ENCODE measurements at regions not wholly inside any gene's neighbourhood (a gene's known extent, or its start where the extent isn't known, plus 50 kb on each side); places are given as distances from the start of the nearest gene placed in this dataset.
A peak's percentile ranks its signal among the peaks of the same experiment; 100 is the strongest.

GRCh38 chr12:124478416-124478815, 89.0 kb downstream of the NCOR2 start:
- POLR2A ChIA-PET = interaction anchor here (0.9 to 1.5 kb wide), 2 partner anchors 12 to 24 kb away, joined by 3 read pairs; no protein-coding TSS in a partner anchor
- Histone ChIP-seq H3K4me2 (ENCODE audit: control insufficient read depth, insufficient read depth) (peak overlapping the region; percentile 34), H3K4me3 (no peak overlapping the region), H3K9ac (ENCODE audit: control insufficient read depth, insufficient read depth, low read length) (no peak overlapping the region), H3K4me1 (ENCODE audit: control insufficient read depth, insufficient read depth, low read length) (peaks cover 54% of the 10 kb centered on the region), H3K27ac (ENCODE audit: control insufficient read depth, insufficient read depth) (peak overlapping the region; percentile 71), H3K27me3 (replicated peaks in 1 of 2; ENCODE audit: control insufficient read depth in 2 of 2, insufficient read depth in 2 of 2, low read length in 1 of 2) (no peaks in the 10 kb centered on the region), H3K9me3 (replicated peaks; ENCODE audit: control insufficient read depth, insufficient read depth, low read length) (peaks cover 48% of the 10 kb centered on the region), H3K36me3 (ENCODE audit: control insufficient read depth in 2 of 2, insufficient read depth in 2 of 2, low read length in 1 of 2) (peaks cover 15 to 54% of the 10 kb centered on the region in 2 experiments), H3K79me2 (ENCODE audit: control insufficient read depth, insufficient read depth, low read length) (peaks cover 24% of the 10 kb centered on the region), H2AFZ (ENCODE audit: control insufficient read depth, low read depth, low read length) (no peak overlapping the region), H4K20me1 (ENCODE audit: control insufficient read depth, insufficient read depth) (no peaks in the 10 kb centered on the region)
- no peak for ATAC-seq
- in situ Hi-C loops (cut with MboI) (no loop called here), intact Hi-C loops (cut with micrococcal nuclease; ENCODE audit: unreplicated experiment) (no loop called here)
- no peak for DNase-seq (ENCODE audit: low read depth, low spot score)
- CTCF ChIA-PET = interaction anchor here (1.8 kb wide), 1 partner anchor 12 kb away, joined by 8 read pairs; no protein-coding TSS in a partner anchor
- RAD21 ChIA-PET (ENCODE audit: unreplicated experiment) = interaction anchor here (1.0 to 1.3 kb wide), 2 partner anchors 15 to 67 kb away, joined by 4 read pairs; no protein-coding TSS in a partner anchor
- WGBS (ENCODE audit: insufficient coverage, insufficient replicate concordance, low lambda C conversion rate, missing lambda C conversion rate) = 52% methylated on average over 8 of the region's 9 CpGs
- FAIRE-seq = no peak
- SMC1A ChIA-PET (ENCODE audit: uncharacterized antibody, unreplicated experiment) = interaction anchor here (0.9 to 1.6 kb wide), 3 partner anchors 11 to 48 kb away, joined by 3 to 5 read pairs (median 4); no protein-coding TSS in a partner anchor
- no TSS peak for BruUV-seq (replicated peaks)
- TF ChIP-seq TCF3 (IDR thresholded peaks at IDR 0.05; ENCODE audit: borderline replicate concordance, insufficient read depth, low read depth, low read length) = no peak

GRCh38 chr12:124477107-124477915, 90.1 kb downstream of the NCOR2 start:
- WGBS (ENCODE audit: insufficient coverage, insufficient replicate concordance, low lambda C conversion rate, missing lambda C conversion rate) = 18% methylated on average over 15 of the region's 15 CpGs
- H3K4me1 ChIP-seq (ENCODE audit: control insufficient read depth, insufficient read depth, low read length) = peaks cover 50% of the 10 kb centered on the region
- peak overlapping the region; percentile 71 for H3K27ac ChIP-seq (ENCODE audit: control insufficient read depth, insufficient read depth)
- FAIRE-seq = peak; percentile 44
- ChIA-PET SMC1A (ENCODE audit: uncharacterized antibody, unreplicated experiment) (interaction anchor here (0.7 to 1.6 kb wide), 3 partner anchors 12 to 22 kb away, joined by 3 to 5 read pairs (median 4); no protein-coding TSS in a partner anchor), RAD21 (ENCODE audit: unreplicated experiment) (interaction anchor here (1.0 to 1.3 kb wide), 2 partner anchors 16 to 68 kb away, joined by 4 read pairs; no protein-coding TSS in a partner anchor), CTCF (interaction anchor here (0.5 to 1.8 kb wide), 2 partner anchors 11 to 15 kb away, joined by 3 to 8 read pairs; no protein-coding TSS in a partner anchor), POLR2A (interaction anchor here (0.9 to 1.5 kb wide), 2 partner anchors 11 to 23 kb away, joined by 3 read pairs; no protein-coding TSS in a partner anchor)
- H3K4me2 ChIP-seq (ENCODE audit: control insufficient read depth, insufficient read depth) = peak overlapping the region; percentile 63
- peaks cover 58% of the 10 kb centered on the region for H3K9me3 ChIP-seq (replicated peaks; ENCODE audit: control insufficient read depth, insufficient read depth, low read length)
- no peak for ATAC-seq
- in situ Hi-C loops (cut with MboI) (no loop called here), intact Hi-C loops (cut with micrococcal nuclease; ENCODE audit: unreplicated experiment) (no loop called here)
- DNase-seq (ENCODE audit: low read depth, low spot score) = peak; percentile 59
- peaks cover 24% of the 10 kb centered on the region for H3K79me2 ChIP-seq (ENCODE audit: control insufficient read depth, insufficient read depth, low read length)
- H4K20me1 ChIP-seq (ENCODE audit: control insufficient read depth, insufficient read depth) = no peaks in the 10 kb centered on the region
- no TSS peak for BruUV-seq (replicated peaks)
- H3K4me3 ChIP-seq = 0 out of 2 replicates have a peak overlapping the region, but pooled peaks have one; percentile 14
- H3K9ac ChIP-seq (ENCODE audit: control insufficient read depth, insufficient read depth, low read length) = no peak overlapping the region
- no peak overlapping the region for H2AFZ ChIP-seq (ENCODE audit: control insufficient read depth, low read depth, low read length)
- H3K36me3 ChIP-seq (ENCODE audit: control insufficient read depth in 2 of 2, insufficient read depth in 2 of 2, low read length in 1 of 2) = peaks cover 17 to 56% of the 10 kb centered on the region in 2 experiments
- no peaks in the 10 kb centered on the region for H3K27me3 ChIP-seq (replicated peaks in 1 of 2; ENCODE audit: control insufficient read depth in 2 of 2, insufficient read depth in 2 of 2, low read length in 1 of 2)
- TF ChIP-seq PAX5 (IDR thresholded peaks at IDR 0.05; ENCODE audit: borderline replicate concordance, low read depth, low read length) = peak; percentile 76
- peak; percentile 53 for TF ChIP-seq RUNX3 (IDR thresholded peaks at IDR 0.05; ENCODE audit: low read length)
- TF ChIP-seq RELB (IDR thresholded peaks at IDR 0.05; ENCODE audit: low read depth) = peak; percentile 42; the same call in 1 of the 2 replicates
- TF ChIP-seq YY1 (IDR thresholded peaks at IDR 0.05; ENCODE audit: low read depth, low read length) = 0 out of 2 replicates have a peak, but pooled peaks have one; percentile 22
- peak; percentile 82; the same call in 1 of the 2 replicates for TF ChIP-seq ZBED1 (IDR thresholded peaks at IDR 0.05; ENCODE audit: borderline replicate concordance)
- TF ChIP-seq EED (IDR thresholded peaks at IDR 0.05; ENCODE audit: low read depth) = 0 out of 2 replicates have a peak, but pooled peaks have one; percentile 43
- peak in 1 of 2 experiments; percentile 96; a peak in 2 of 4 replicates for TF ChIP-seq ETV6 (conservative IDR thresholded peaks at IDR 0.05 in 1 of 2, IDR thresholded peaks at IDR 0.05 in 1 of 2; ENCODE audit: borderline replicate concordance in 1 of 2, low read depth in 1 of 2)
- no peak for TF ChIP-seq HCFC1 (IDR thresholded peaks at IDR 0.05; ENCODE audit: low read length)
- no peak for TF ChIP-seq ZBTB4 (CRISPR knock-in tag; IDR thresholded peaks at IDR 0.05)

All from GM12878 (cell line).